Pancreas (tissue), 10 donors: ENCODE measurements at regions not wholly inside any gene's neighbourhood (a gene's known extent, or its start where the extent isn't known, plus 50 kb on each side); places are given as distances from the start of the nearest gene placed in this dataset.

Source experiments
- ATAC-seq, 4 donors: fragments of 200-7000 bp; cut with Tn5 transposase; one replicate each; pipeline versions ENCODE4 v1.8.0 to v1.9.1; 2020; ENCODE audit warnings: mild to moderate bottlenecking in 4 of 4, moderate library complexity in 4 of 4
- DNase-seq, 6 donors: peaks; one replicate each; pipeline ENCODE4 v3.0.0-alpha.2; 2020
- FAIRE-seq: peaks from 2 replicates; lab custom pipeline; 2012; peaks lifted over from hg19 to GRCh38; lab: Jason Lieb, UNC
- H3K27ac ChIP-seq, 4 donors: fragments of 200-600 bp; sonication (generic); 1 replicate in 3 of 4; 2 replicates in 1 of 4; pipeline versions ENCODE4 v1.5.0 to v1.8.0; 2020
- H3K27me3 ChIP-seq, 4 donors: fragments of 200-600 bp; one replicate each; pipeline ENCODE4 v1.8.0; 2021
- H3K36me3 ChIP-seq, 3 donors: fragments of 200-600 bp; sonication (generic) in 1 of 3; one replicate each; pipeline versions ENCODE4 v1.5.0 to v1.8.0; 2020 to 2021
- H3K4me1 ChIP-seq, 3 donors: fragments of 200-600 bp; one replicate each; pipeline ENCODE4 v1.8.0; 2021
- H3K4me3 ChIP-seq, 4 donors: fragments of 200-600 bp; sonication (generic) in 2 of 4; one replicate each; pipeline versions ENCODE4 v1.5.0 to v1.8.0; 2020 to 2021
- H3K9me3 ChIP-seq, 4 donors: fragments of 200-600 bp; one replicate each; pipeline ENCODE4 v1.8.0; 2021
- WGBS, 2 donors: extraction: QIAGEN DNeasy Blood & Tissue Kit; methylation state at CpG; one replicate each; pipeline ENCODE4 v1.1.7; 2013; 5-methylcytosine and 5-hydroxymethylcytosine counted together
- intact Hi-C, 3 donors: fragments of 100-400 bp; cut with DNase I; formaldehyde crosslinking; loops; one replicate each; pipeline versions ENCODE4 v1.11.1 to v1.14.2; 2022
- TF ChIP-seq, protein P1 (sequence below), 4 donors: fragments of 200-600 bp; sonication (generic) in 3 of 4; IDR thresholded peaks; one replicate each; pipeline versions ENCODE4 v1.5.0 to v1.8.0; 2021; ENCODE audit warnings: antibody characterized with exemption in 4 of 4
- donor health status: healthy with polysubstance abuse.
- donor health status: DM: no; HTN: no; CAD: no; lungs with moderate emphysema.
- donor health status: DM: no; HTN: no; CAD: no.
- donor health status: control.
- donor health status: control.
- donor health status: Bipolar disorder and iron deficiency.
- donor health status: DM: yes; HTN: yes; CAD: no.
- donor health status: DM: no; HTN: no; CAD: no.
- donor health status: DM: no; HTN: no; CAD: no.
- donor health status: DM: yes; HTN: yes; CAD: no.

DNA sequence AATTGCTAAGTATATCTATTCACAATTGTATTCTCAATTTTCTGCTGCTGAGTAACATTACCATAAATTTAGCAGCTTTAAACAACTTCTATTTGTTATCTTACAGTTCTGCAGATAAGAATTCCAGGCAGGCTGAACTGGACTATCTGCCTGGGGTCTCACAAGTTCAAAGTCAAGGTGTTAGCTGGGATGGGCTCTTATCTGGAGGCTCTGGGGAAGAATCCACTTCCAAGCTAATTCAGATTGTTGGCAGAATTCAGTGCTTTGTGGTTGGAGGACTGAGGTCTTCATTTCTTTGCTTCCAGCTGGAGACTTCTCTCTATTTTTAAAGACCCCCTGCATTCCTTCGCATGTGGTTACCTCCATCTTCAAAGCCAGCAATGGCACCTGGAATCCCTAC lies 329.9 kb upstream of the ISX start:
- no peaks in the 10 kb centered on the region for H3K4me1 ChIP-seq
- no peak overlapping the region for H3K27ac ChIP-seq
- WGBS, 2 donors = 41 to 59% methylated on average over 1 of the region's 1 CpG
- FAIRE-seq (no peak), ATAC-seq (no peak), DNase-seq (no peak)
- TF ChIP-seq, protein P1, sequence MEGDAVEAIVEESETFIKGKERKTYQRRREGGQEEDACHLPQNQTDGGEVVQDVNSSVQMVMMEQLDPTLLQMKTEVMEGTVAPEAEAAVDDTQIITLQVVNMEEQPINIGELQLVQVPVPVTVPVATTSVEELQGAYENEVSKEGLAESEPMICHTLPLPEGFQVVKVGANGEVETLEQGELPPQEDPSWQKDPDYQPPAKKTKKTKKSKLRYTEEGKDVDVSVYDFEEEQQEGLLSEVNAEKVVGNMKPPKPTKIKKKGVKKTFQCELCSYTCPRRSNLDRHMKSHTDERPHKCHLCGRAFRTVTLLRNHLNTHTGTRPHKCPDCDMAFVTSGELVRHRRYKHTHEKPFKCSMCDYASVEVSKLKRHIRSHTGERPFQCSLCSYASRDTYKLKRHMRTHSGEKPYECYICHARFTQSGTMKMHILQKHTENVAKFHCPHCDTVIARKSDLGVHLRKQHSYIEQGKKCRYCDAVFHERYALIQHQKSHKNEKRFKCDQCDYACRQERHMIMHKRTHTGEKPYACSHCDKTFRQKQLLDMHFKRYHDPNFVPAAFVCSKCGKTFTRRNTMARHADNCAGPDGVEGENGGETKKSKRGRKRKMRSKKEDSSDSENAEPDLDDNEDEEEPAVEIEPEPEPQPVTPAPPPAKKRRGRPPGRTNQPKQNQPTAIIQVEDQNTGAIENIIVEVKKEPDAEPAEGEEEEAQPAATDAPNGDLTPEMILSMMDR (IDR thresholded peaks at IDR 0.05) = no peak
- no peaks in the 10 kb centered on the region for H3K27me3 ChIP-seq
- no peaks in the 10 kb centered on the region for H3K9me3 ChIP-seq
- H3K36me3 ChIP-seq = no peaks in the 10 kb centered on the region
- intact Hi-C loops = no loop called here
- H3K4me3 ChIP-seq = no peak overlapping the region

DNA sequence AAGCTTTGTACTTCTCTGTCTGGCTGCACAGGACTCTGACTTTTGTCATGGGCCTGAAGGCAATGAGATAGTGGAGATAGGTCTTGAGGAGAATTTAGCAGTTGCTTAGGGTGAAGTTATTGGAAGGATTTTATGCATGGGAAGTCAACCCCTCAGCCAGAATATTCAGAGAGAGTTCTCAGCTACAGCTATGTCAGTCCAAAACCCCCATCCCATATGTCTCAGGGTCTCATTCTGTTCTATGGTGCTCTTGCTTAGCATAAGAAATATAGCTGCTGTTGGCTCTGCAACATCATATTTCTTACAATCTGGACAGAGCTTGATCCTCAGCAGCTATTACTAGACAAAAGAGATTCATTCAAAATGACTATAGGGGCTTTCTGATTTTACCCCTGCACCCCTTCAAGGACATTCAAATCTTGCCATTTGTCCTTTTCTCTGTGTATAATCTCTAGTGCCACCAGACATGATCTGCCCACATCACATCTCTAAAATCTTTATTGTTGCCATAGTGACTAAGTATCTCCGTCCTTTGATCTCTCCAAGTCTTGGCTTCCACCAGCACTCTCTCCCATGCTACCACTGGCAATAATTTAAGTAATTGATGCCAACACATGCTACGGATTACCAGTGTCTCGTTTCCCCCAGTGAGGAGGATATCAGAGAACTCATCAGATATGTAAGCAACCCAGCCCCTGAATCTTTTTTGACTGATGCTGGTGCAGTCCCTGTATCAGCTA lies 327.1 kb upstream of the ISX start:
- Histone ChIP-seq H3K9me3 (no peaks in the 10 kb centered on the region), H3K27ac (no peak overlapping the region), H3K4me1 (no peaks in the 10 kb centered on the region), H3K27me3 (no peaks in the 10 kb centered on the region), H3K36me3 (no peaks in the 10 kb centered on the region), H3K4me3 (no peak overlapping the region)
- DNase-seq = no peak
- WGBS, 2 donors = 39 to 46% methylated on average over 3 of the region's 3 CpGs
- TF ChIP-seq, protein P1 (IDR thresholded peaks at IDR 0.05) = no peak
- no peak for ATAC-seq
- FAIRE-seq = no peak
- intact Hi-C loops = no loop called here

DNA sequence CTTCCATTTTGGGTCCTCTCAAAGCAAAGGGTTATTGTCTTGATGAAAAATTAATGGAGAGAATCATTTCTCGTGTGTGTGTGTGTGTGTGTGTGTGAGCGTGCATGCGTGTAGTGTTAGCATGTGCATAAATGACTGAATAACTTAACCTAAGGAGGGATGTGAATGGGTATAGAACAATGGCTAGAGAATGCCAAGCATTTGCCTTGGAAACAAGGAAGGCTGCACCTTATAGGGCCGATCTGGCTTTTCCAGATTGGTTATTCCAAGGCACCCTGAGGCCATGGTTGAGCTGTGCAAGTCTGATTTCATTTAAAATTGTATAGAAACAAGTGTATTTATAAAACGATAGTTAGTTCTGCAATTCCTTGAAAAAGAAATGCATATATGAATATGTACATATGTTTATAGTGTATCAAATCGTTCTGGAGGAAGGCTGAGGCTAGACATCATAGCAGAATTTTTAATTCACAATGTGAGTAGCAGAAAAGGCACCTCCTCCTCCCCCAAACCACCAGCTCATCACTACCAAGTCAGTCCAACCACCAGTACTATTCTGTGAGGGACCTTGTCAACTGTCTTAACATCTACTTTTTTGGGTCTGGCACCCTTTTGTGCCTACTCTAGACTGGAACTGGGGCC lies 322.7 kb upstream of the ISX start:
- FAIRE-seq (no peak), ATAC-seq (no peak), DNase-seq (no peak)
- H3K9me3 ChIP-seq = no peaks in the 10 kb centered on the region
- H3K4me3 ChIP-seq = no peak overlapping the region
- no peaks in the 10 kb centered on the region for H3K4me1 ChIP-seq
- intact Hi-C loops = no loop called here
- H3K36me3 ChIP-seq = no peaks in the 10 kb centered on the region
- TF ChIP-seq, protein P1 (IDR thresholded peaks at IDR 0.05) = no peak
- H3K27ac ChIP-seq = no peak overlapping the region
- WGBS, 2 donors = 57 to 62% methylated on average over 6 of the region's 6 CpGs
- no peaks in the 10 kb centered on the region for H3K27me3 ChIP-seq

DNA sequence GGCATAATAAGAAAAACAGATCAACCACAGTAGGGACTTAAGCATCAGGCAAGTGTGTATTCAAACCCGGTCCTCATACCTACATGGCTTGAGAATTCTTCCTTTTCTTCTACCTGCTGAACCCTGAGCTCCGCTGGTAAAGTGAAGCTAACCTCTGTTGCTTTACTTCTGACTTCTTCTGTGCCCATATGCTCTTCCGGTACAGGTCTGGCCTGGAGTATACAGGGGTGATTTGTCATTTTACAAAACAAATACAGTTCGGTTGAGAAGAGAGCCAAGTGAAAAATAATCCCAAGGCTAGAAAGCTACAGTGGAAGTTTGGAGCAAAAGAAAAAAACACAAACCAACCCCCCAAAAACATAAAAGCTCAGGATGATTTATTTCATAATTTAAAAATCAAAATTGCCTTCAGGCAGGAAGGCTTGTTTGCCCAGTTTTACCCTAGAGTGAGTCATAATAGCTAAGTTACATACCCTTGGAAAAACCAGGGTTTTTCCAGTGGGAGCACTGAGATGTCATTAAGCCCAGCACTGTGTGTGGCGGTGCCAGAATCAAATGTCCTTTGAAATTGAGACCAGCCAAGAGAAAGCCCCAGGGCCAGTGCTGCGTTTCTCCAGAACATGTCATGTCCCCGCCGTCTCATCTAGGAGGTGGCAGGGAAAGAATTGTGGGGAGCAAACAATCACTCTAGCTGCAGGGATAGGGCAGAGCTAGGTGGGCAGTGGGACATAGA lies 305.5 kb upstream of the ISX start:
- FAIRE-seq (no peak), ATAC-seq (peak in 3 of 4 donors; percentile 74 to 81 (median 81)), DNase-seq (no peak)
- WGBS, 2 donors = 24 to 32% methylated on average over 8 of the region's 8 CpGs
- Histone ChIP-seq H3K9me3 (no peaks in the 10 kb centered on the region), H3K4me3 (no peak overlapping the region), H3K27ac (peak overlapping the region in 2 of 4 donors; percentile 58 to 69), H3K4me1 (no peaks in the 10 kb centered on the region), H3K36me3 (no peaks in the 10 kb centered on the region), H3K27me3 (peaks cover 0 to 4% (median 0%) of the 10 kb centered on the region in 4 donors)
- intact Hi-C loops = no loop called here
- TF ChIP-seq, protein P1 (IDR thresholded peaks at IDR 0.05) = no peak
